ENCODE measurements at regions not wholly inside any gene's neighbourhood (a gene's known extent, or its start where the extent isn't known, plus 50 kb on each side); places are given as distances from the start of the nearest gene placed in this dataset.

DNA sequence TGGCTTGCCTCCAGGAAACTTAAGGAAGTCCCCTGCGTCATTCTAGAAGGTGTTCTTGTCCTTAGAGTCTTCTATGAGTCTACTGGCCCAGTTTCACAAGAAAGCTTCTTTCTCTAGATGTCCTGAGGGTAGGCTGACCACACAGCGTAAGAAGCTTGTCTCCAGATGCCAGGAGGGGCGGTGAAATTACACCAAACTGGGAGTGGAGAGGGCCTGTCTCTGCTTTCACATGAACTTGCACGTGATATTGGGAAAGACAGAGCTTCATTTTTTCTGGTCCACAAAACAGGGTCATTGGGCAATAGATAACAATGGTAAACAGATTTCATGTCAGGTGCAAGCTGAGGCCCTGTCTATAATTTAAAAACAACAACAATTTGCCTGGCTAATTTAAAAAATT lies 85.7 kb upstream of the TBX3 start:
- no peak for DNase-seq (ENCODE audit: low spot score)
- TF ChIP-seq, protein P1, sequence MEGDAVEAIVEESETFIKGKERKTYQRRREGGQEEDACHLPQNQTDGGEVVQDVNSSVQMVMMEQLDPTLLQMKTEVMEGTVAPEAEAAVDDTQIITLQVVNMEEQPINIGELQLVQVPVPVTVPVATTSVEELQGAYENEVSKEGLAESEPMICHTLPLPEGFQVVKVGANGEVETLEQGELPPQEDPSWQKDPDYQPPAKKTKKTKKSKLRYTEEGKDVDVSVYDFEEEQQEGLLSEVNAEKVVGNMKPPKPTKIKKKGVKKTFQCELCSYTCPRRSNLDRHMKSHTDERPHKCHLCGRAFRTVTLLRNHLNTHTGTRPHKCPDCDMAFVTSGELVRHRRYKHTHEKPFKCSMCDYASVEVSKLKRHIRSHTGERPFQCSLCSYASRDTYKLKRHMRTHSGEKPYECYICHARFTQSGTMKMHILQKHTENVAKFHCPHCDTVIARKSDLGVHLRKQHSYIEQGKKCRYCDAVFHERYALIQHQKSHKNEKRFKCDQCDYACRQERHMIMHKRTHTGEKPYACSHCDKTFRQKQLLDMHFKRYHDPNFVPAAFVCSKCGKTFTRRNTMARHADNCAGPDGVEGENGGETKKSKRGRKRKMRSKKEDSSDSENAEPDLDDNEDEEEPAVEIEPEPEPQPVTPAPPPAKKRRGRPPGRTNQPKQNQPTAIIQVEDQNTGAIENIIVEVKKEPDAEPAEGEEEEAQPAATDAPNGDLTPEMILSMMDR (IDR thresholded peaks at IDR 0.05; ENCODE audit: extremely low read depth, missing control alignments) = no peak

DNA sequence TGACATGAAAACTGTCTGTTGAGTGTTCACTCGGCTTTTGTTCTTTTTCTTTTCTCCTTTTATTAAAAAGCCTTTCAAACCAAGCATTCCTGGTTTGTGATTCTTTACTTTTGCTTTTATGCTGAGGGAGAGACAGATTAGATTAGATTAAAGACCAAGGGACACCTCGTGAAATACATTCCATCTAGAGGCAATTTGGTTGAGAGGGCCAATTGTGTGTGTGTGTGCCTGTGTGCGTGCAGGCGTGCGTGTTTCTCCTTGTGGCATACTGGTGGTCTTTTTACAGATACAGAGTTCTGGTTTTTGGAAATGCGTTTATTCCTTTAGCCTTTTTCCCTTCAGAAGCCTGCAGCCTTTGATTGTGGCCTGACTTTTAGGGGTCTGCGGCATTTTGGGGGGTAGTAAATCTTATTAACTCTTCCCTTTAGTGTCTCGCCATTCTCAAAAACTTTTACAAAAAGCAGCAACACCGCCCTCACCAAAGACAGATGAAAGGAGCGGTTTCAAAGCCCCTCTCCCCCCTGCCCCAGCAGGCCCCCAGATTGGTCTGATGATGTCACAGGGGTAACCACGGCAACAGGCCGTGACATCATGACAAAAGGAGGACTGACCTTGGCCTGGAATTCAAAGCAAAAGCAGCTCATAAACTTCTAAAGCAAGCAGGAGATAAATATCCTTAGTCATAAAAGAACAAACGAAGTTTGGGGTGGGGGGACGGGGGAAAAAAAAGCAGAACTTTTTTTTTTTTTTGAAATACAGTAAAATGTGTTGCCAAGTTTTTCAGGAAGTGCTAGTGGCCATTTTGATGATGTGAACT lies 84.1 kb upstream of the TBX3 start:
- DNase-seq (ENCODE audit: low spot score) = no peak
- TF ChIP-seq, protein P1 (IDR thresholded peaks at IDR 0.05; ENCODE audit: extremely low read depth, missing control alignments) = no peak

DNA sequence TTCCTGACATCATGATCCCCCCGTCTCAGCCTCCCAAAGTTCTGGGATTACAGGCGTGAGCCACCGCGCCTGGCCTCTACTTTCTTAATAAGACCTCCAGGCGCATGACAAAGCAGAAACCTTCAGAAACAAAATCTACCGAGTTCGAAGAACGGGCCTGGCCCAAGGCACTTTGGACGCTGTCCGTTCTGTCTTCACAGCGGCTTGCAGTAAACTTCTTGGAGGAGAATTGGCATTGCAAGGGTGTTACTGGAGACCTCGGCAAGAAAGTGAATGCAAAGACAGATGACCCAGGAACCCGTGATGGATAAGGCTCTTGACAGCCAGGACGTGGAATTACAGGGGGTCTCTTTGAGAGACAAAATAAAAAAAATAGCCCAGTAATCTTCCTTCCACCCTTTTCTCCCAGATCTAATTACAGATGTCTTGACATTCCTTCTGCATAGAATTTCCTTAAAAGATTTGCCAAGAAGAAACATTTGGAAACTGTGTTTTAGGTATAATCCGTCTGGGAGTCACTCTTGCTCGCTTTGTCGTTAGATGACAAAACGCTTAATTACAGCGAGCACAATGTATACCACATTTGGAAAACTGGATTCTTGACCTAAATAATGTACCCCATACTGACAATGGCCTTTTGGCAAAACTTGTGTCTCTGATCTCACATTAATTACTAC lies 83.2 kb upstream of the TBX3 start:
- no peak for DNase-seq (ENCODE audit: low spot score)
- TF ChIP-seq, protein P1 (IDR thresholded peaks at IDR 0.05; ENCODE audit: extremely low read depth, missing control alignments) = no peak

DNA sequence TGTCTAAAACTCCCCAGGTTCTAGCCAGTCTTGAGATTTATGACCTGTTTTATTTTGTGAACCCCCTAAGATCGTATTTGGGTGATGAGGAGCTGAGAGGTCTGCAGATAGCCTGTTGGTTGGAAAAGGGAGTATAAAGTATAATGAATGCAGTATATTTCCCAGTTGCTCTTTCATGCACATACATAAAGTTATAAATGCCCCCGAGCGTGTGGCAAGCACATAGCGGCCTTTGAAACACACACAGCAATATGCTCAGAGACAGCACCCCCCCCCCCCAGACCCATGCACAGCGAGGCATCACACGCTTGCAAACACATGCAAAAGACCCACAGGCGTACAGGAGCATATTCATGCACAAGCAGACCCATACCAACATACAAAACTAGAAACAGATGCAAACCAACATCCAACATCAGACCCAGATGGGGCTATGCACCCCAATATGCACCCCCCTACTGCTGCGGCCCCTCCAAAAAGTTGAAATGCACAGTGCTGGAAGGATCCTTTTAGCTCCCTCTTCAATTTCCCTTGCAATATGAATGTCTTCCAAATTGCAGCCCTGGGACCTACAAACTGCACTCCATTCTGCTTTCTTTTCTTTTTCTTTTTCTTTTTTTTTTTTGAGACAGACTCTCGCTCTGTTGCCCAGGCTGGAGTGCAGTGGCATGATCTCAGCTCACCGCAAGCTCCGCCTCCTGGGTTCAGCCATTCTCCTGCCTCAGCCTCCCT lies 82.2 kb upstream of the TBX3 start:
- DNase-seq (ENCODE audit: low spot score) = no peak
- TF ChIP-seq, protein P1 (IDR thresholded peaks at IDR 0.05; ENCODE audit: extremely low read depth, missing control alignments) = no peak

DNA sequence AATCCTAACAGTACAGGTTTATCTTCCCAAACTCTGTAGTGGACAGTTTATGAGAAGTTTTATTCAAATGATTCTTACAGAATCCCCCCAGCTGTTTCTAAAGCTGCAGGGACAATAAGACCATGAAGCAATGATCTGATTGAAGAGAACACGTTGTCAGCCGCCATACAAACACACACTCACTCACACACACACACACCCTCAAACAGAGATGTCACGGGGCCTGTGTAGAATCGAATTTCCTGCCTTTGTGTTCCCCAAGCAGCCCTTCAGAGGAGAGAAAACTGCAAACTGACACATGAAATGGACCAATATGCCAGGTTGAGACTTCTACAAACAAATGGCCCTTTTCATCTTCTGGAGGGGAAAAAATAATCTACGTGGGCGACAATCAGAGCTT lies 80.5 kb upstream of the TBX3 start:
- TF ChIP-seq, protein P1 (IDR thresholded peaks at IDR 0.05; ENCODE audit: extremely low read depth, missing control alignments) = no peak
- DNase-seq (ENCODE audit: low spot score) = no peak

DNA sequence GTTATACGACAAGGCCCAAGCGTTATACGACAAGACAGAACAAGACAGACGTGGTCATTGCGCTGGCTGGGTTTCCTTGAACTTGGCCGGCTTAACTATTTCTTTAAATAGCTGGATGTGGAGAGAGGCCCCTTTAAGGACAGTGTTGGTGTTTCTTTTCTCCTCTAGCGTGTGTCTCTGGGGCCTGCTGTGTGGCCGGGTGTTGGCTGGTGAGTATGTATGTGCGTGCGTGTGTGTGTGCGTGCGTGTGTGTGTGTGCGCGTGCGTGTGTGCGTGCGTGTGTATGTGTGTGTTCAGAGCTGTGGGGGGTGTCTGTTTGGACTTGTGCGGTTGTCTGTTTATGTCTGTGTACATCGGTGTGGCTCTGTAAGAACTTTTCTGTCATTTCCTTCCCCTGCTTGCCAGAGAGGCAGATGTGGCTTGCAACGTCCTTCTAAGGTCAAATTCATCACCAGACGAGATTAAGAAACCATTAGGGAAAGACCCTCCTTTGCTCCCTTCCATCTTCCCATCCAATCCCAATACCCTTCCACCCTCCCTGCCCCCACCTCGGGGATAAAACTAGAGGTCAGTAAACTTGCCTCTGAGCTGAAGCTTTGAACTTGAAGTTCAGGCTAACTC lies 78.6 kb upstream of the TBX3 start:
- DNase-seq (ENCODE audit: low spot score) = no peak
- TF ChIP-seq, protein P1 (IDR thresholded peaks at IDR 0.05; ENCODE audit: extremely low read depth, missing control alignments) = no peak

Measured in GM20000 (cell line).